H1 (cell line): ENCODE measurements at regions not wholly inside any gene's neighbourhood (a gene's known extent, or its start where the extent isn't known, plus 50 kb on each side); places are given as distances from the start of the nearest gene placed in this dataset.
"Not testable (repeated sequence)": the region's sequence is repeated elsewhere in the genome, so short reads cannot be mapped to it uniquely, and the experiment has no call there.

Experiments used
- CTCF ChIA-PET: fragments of 300-600 bp; sonication (Branson Sonifier 250); formaldehyde crosslinking; loops from one replicate; lab custom pipeline; 2021; ENCODE audit not compliant: partially characterized antibody; lab: Charles Lee
- POLR2A ChIA-PET: fragments of 300-600 bp; sonication (Branson Sonifier 250); formaldehyde crosslinking; loops from one replicate; lab custom pipeline; 2021; ENCODE audit warnings: inconsistent platforms; ENCODE audit not compliant: partially characterized antibody; lab: Charles Lee
- DNase-seq, 2 experiments: peaks; one replicate each; pipeline versions ENCODE4 v3.0.0 to v3.0.0-alpha.2; 2010 to 2022; ENCODE audit warnings: low spot score in 2 of 2, low read depth in 1 of 2, mixed read lengths in 1 of 2
- FAIRE-seq: peaks from 2 replicates; lab custom pipeline; 2011; peaks lifted over from hg19 to GRCh38; lab: Jason Lieb, UNC
- H2AFZ ChIP-seq: 2 replicates; pipeline ENCODE4 v1.8.1; 2012; ENCODE audit warnings: low read length, inconsistent platforms
- H2AK5ac ChIP-seq: 2 replicates; pipeline ENCODE4 v1.6.1; 2013; ENCODE audit warnings: low read depth, low read length
- H2BK120ac ChIP-seq: replicated peaks from 2 replicates; pipeline ENCODE3; 2013; ENCODE audit warnings: low read depth, low read length, inconsistent platforms
- H2BK12ac ChIP-seq: 2 replicates; pipeline ENCODE4 v1.6.1; 2013; ENCODE audit warnings: low read depth, low read length
- H2BK15ac ChIP-seq: 2 replicates; pipeline ENCODE4 v1.6.1; 2013; ENCODE audit warnings: low read length
- H2BK20ac ChIP-seq: 2 replicates; pipeline ENCODE4 v1.6.1; 2013; ENCODE audit warnings: low read length
- H2BK5ac ChIP-seq: 2 replicates; pipeline ENCODE4 v1.6.1; 2013; ENCODE audit warnings: low read depth, low read length
- H3K14ac ChIP-seq: 2 replicates; pipeline ENCODE4 v1.6.1; 2013; ENCODE audit warnings: inconsistent platforms; ENCODE audit not compliant: insufficient read length
- H3K18ac ChIP-seq: 2 replicates; pipeline ENCODE4 v1.6.1; 2013; ENCODE audit warnings: low read length; ENCODE audit errors: extremely low read depth
- H3K23ac ChIP-seq: 2 replicates; pipeline ENCODE4 v1.6.1; 2013; ENCODE audit warnings: inconsistent platforms; ENCODE audit not compliant: insufficient read length
- H3K23me2 ChIP-seq: 2 replicates; pipeline ENCODE4 v1.6.1; 2013; ENCODE audit warnings: low read depth, low read length
- H3K27ac ChIP-seq: 2 replicates; pipeline ENCODE4 v1.6.1; 2011; ENCODE audit warnings: low read depth, low read length, inconsistent platforms
- H3K27me3 ChIP-seq, 4 experiments: replicated peaks in 1 of 4; 1 replicate in 1 of 4; 2 replicates in 3 of 4; pipeline versions ENCODE4 v1.6.1 to v1.8.1; 2011 to 2013; ENCODE audit warnings: low read length in 3 of 4, mild to moderate bottlenecking in 3 of 4, inconsistent platforms in 2 of 4, mixed read lengths in 2 of 4, moderate library complexity in 1 of 4; ENCODE audit not compliant: control insufficient read depth in 3 of 4, insufficient read depth in 3 of 4; ENCODE audit errors: extremely low read depth in 1 of 4
- H3K36me3 ChIP-seq, 4 experiments: 2 replicates each; pipeline versions ENCODE4 v1.6.1 to v1.8.1; 2011 to 2013; ENCODE audit warnings: mild to moderate bottlenecking in 4 of 4, low read length in 3 of 4, moderate library complexity in 2 of 4, control low read depth in 1 of 4, inconsistent platforms in 1 of 4; ENCODE audit not compliant: insufficient read depth in 4 of 4, control insufficient read depth in 2 of 4
- H3K4ac ChIP-seq: replicated peaks from 2 replicates; pipeline ENCODE3; 2013; ENCODE audit warnings: low read length, low read depth, mixed read lengths, inconsistent platforms; ENCODE audit not compliant: insufficient read length
- H3K4me1 ChIP-seq, 4 experiments: replicated peaks in 1 of 4; 1 replicate in 1 of 4; 2 replicates in 3 of 4; pipeline versions ENCODE4 v1.6.1 to v1.8.1; 2011 to 2013; ENCODE audit warnings: low read length in 3 of 4, inconsistent platforms in 2 of 4, mixed read lengths in 1 of 4; ENCODE audit not compliant: insufficient read depth in 4 of 4, control insufficient read depth in 3 of 4
- H3K4me2 ChIP-seq, 2 experiments: 2 replicates each; pipeline versions ENCODE4 v1.6.1 to v1.8.1; 2011 to 2013; ENCODE audit warnings: low read depth in 2 of 2, low read length in 2 of 2, control low read depth in 1 of 2, inconsistent platforms in 1 of 2, mild to moderate bottlenecking in 1 of 2; ENCODE audit not compliant: insufficient read depth in 1 of 2
- H3K4me3 ChIP-seq, 4 experiments: fragments of 200-600, 300-600 bp in 1 of 4; sonication (generic), shearing (Covaris generic), sonication (Bioruptor Twin) in 1 of 4; 2 replicates each; pipeline versions ENCODE4 v1.5.1 to v1.8.1; 2011 to 2016; ENCODE audit warnings: low read length in 4 of 4, low read depth in 3 of 4, control low read depth in 2 of 4, inconsistent platforms in 2 of 4, mild to moderate bottlenecking in 2 of 4, mixed read lengths in 1 of 4, moderate library complexity in 1 of 4; ENCODE audit not compliant: insufficient read depth in 2 of 4; ENCODE audit errors: extremely low read depth in 1 of 4
- H3K56ac ChIP-seq: replicated peaks from 2 replicates; pipeline ENCODE3; 2013; ENCODE audit warnings: low read depth, mild to moderate bottlenecking, mixed read lengths, low read length, inconsistent platforms; ENCODE audit not compliant: insufficient read length
- H3K79me1 ChIP-seq: 2 replicates; pipeline ENCODE4 v1.6.1; 2013; ENCODE audit warnings: low read depth, low read length, control low read depth
- H3K79me2 ChIP-seq, 2 experiments: 2 replicates each; pipeline versions ENCODE4 v1.6.1 to v1.8.1; 2012 to 2013; ENCODE audit warnings: low read length in 2 of 2, mild to moderate bottlenecking in 2 of 2, inconsistent platforms in 1 of 2; ENCODE audit not compliant: insufficient read depth in 2 of 2, control insufficient read depth in 1 of 2
- H3K9ac ChIP-seq, 4 experiments: replicated peaks in 1 of 4; 1 replicate in 1 of 4; 2 replicates in 3 of 4; pipeline versions ENCODE4 v1.6.1 to v1.8.1; 2011 to 2013; ENCODE audit warnings: low read depth in 3 of 4, low read length in 3 of 4, control low read depth in 2 of 4, mild to moderate bottlenecking in 2 of 4, moderate library complexity in 2 of 4, inconsistent platforms in 1 of 4; ENCODE audit errors: extremely low read depth in 1 of 4
- H3K9me3 ChIP-seq, 2 experiments: 2 replicates each; pipeline versions ENCODE4 v1.6.1 to v1.8.1; 2012 to 2013; ENCODE audit warnings: mild to moderate bottlenecking in 2 of 2, moderate library complexity in 2 of 2, control low read depth in 1 of 2, inconsistent platforms in 1 of 2, low read depth in 1 of 2, low read length in 1 of 2, mixed read lengths in 1 of 2; ENCODE audit not compliant: insufficient read depth in 2 of 2
- H4K20me1 ChIP-seq, 2 experiments: replicated peaks in 1 of 2; 2 replicates each; pipeline versions ENCODE3 to v1.8.1; 2011 to 2013; ENCODE audit warnings: inconsistent platforms in 2 of 2, low read length in 2 of 2, mild to moderate bottlenecking in 1 of 2; ENCODE audit not compliant: insufficient read depth in 2 of 2, control insufficient read depth in 1 of 2
- H4K5ac ChIP-seq: 2 replicates; pipeline ENCODE4 v1.6.1; 2013; ENCODE audit warnings: low read length, low read depth, mixed read lengths, inconsistent platforms; ENCODE audit not compliant: insufficient read length
- H4K8ac ChIP-seq: 2 replicates; pipeline ENCODE4 v1.8.0; 2013; ENCODE audit warnings: mild to moderate bottlenecking, moderate library complexity, low read length, inconsistent platforms; ENCODE audit not compliant: insufficient read depth; ENCODE audit errors: extremely low read depth
- H4K91ac ChIP-seq: replicated peaks from 2 replicates; pipeline ENCODE3; 2013; ENCODE audit warnings: low read length, mixed read lengths, inconsistent platforms; ENCODE audit not compliant: insufficient read length
- WGBS, 2 experiments: shearing (Covaris generic) in 1 of 2; methylation state at CpG; one replicate each; pipeline versions ENCODE4 v1.1.6 to v1.1.7; 2013 to 2015; ENCODE audit warnings: low lambda C conversion rate in 2 of 2, mixed read lengths in 2 of 2, inconsistent platforms in 1 of 2, low coverage in 1 of 2, missing lambda C conversion rate in 1 of 2; ENCODE audit not compliant: insufficient replicate concordance in 2 of 2, insufficient coverage in 1 of 2, insufficient read length in 1 of 2; ENCODE audit errors: extremely low coverage in 1 of 2, missing lambda C conversion rate in 1 of 2; 5-methylcytosine and 5-hydroxymethylcytosine counted together

- H2BK20ac ChIP-seq, H3K14ac ChIP-seq, H2BK120ac ChIP-seq, CTCF ChIA-PET, H3K9ac ChIP-seq, H3K27me3 ChIP-seq, H2BK15ac ChIP-seq, H4K20me1 ChIP-seq, H3K18ac ChIP-seq, H3K23ac ChIP-seq, H4K8ac ChIP-seq, H3K9me3 ChIP-seq, H3K56ac ChIP-seq, H2BK12ac ChIP-seq, H3K4me2 ChIP-seq, H3K79me2 ChIP-seq, H3K79me1 ChIP-seq, H3K23me2 ChIP-seq, POLR2A ChIA-PET, DNase-seq, H4K91ac ChIP-seq, H3K4me1 ChIP-seq, H2BK5ac ChIP-seq, H4K5ac ChIP-seq, H3K4me3 ChIP-seq, H3K4ac ChIP-seq, H2AFZ ChIP-seq, H3K27ac ChIP-seq, H2AK5ac ChIP-seq, FAIRE-seq, H3K36me3 ChIP-seq: not testable (repeated sequence)
- 98% methylated on average over 8 of the region's 8 CpGs; no CpG with 5 or more reads in 1 of the 2 experiments for WGBS, 2 experiments
Measured at GRCh38 chr6:50421041-50421440, 292.3 kb upstream of the TFAP2D start.
